ENCODE measurements at regions not wholly inside any gene's neighbourhood (a gene's known extent, or its start where the extent isn't known, plus 50 kb on each side); places are given as distances from the start of the nearest gene placed in this dataset.

GRCh38 chr6:3663811-3664210 lies 87.7 kb downstream of the PXDC1 start:
- TF ChIP-seq CTCF (conservative IDR thresholded peaks at IDR 0.05; ENCODE audit: low read depth, low read length), result no peak
- TF ChIP-seq EZH2 (IDR thresholded peaks at IDR 0.05; ENCODE audit: borderline replicate concordance, low read depth, low read length, poor library complexity, severe bottlenecking), result no peak
